Urinary bladder (tissue), 3 donors: ENCODE measurements at regions not wholly inside any gene's neighbourhood (a gene's known extent, or its start where the extent isn't known, plus 50 kb on each side); places are given as distances from the start of the nearest gene placed in this dataset.

ENCODE experiments used
- DNase-seq: peaks from one replicate; pipeline ENCODE4 v3.0.0-alpha.2; 2015; ENCODE audit errors: extremely low spot score
- H3K27ac ChIP-seq: one replicate; pipeline ENCODE4 v1.5.1; 2013; ENCODE audit warnings: low read depth, mild to moderate bottlenecking, moderate library complexity
- H3K36me3 ChIP-seq: one replicate; pipeline ENCODE4 v1.6.1; 2013; ENCODE audit warnings: mild to moderate bottlenecking, moderate library complexity; ENCODE audit not compliant: insufficient read depth
- H3K4me1 ChIP-seq: one replicate; pipeline ENCODE4 v1.6.1; 2013; ENCODE audit warnings: mild to moderate bottlenecking, moderate library complexity; ENCODE audit not compliant: insufficient read depth
- H3K4me3 ChIP-seq: one replicate; pipeline ENCODE4 v1.5.1; 2013; ENCODE audit warnings: low read depth, low read length
- WGBS: extraction: QIAGEN DNeasy Blood & Tissue Kit; methylation state at CpG from one replicate; pipeline ENCODE4 v1.1.7; 2013; 5-methylcytosine and 5-hydroxymethylcytosine counted together
- donor health status: healthy with polysubstance abuse.
- donor health status: healthy.

DNA sequence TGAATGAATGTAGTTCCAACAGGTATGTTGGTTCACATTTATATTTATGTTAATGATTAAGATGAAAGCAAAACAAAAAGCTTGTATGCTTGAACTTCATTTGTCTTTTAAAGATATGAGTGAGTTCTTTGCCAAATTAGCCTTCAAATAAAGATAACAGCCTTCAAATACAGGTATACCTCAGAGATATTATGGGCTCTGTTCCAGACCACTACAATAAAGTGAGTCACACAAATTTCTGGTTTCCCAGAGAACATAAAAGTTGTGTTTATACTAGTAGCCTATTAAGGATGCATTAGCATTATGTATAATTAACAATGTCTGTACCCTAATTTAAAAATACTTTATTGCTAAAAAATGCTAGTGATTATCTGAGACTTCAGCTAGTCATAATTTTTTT, 245.3 kb upstream of the MAN1A1 start:
- no peak for DNase-seq
- no peak overlapping the region for H3K4me3 ChIP-seq
- no peak overlapping the region for H3K27ac ChIP-seq
- H3K36me3 ChIP-seq = no peaks in the 10 kb centered on the region
- no peaks in the 10 kb centered on the region for H3K4me1 ChIP-seq

DNA sequence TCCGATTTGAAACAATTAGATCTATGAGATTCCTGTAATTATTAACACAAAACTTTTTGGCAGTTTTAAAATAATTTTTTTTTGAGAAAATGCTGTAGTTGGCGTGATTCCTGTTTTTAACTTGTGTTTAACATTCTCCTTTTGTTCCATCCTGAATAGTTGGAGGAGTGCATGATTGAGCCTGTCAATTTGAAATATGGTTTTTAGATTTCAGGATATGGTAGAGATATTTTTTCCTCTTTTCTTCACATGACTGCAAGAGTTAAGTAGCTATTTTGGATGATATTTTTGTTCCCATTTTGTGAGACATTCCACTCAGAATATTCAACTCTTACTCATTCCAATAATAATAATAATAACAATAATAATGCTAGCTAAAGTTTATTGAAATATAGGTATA, 241.7 kb upstream of the MAN1A1 start:
- Histone ChIP-seq H3K27ac (no peak overlapping the region), H3K4me1 (no peaks in the 10 kb centered on the region), H3K4me3 (no peak overlapping the region), H3K36me3 (no peaks in the 10 kb centered on the region)
- 87% methylated on average over 2 of the region's 2 CpGs for WGBS
- no peak for DNase-seq

DNA sequence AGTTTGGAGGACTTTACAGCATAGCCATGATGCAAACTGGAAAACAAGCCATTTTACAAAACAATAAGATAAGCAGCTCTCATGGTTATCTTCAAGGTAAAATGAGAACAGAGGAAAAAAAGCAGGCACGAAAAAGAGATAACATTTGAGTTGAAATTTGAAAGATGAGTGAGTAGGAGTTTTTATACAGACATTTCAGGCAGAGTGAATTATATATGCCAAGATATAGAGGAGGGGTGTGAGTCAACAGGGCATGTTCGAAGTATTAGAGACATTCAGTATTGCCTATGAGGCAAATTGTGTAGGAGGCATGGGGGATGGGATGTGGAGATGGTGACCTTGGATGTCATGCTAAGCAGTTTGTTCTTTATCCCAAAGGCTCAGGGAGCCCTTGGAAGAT, 240.5 kb upstream of the MAN1A1 start:
- Histone ChIP-seq H3K27ac (no peak overlapping the region), H3K4me3 (no peak overlapping the region), H3K36me3 (no peaks in the 10 kb centered on the region), H3K4me1 (no peaks in the 10 kb centered on the region)
- no peak for DNase-seq
- 92% methylated on average over 2 of the region's 2 CpGs for WGBS

DNA sequence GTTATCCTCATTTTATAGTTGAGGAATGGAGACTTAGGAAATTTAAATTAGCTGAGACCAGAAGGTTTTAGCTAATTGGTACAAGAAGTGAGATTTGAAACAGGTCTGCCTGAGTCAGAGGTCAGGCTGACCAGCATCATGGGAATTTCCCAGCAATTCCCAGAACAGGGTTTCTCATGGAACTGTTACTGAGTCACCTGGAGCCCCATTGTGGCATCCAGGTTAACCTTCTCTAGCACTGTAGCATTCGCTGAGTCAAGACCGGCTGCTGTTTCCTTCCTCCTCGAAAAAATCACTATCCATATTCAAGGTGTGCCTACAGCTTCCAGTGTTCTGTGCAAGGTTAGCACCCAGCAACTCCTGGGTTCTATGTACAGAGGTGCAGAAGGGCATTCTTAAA, 238.0 kb upstream of the MAN1A1 start:
- Histone ChIP-seq H3K27ac (no peak overlapping the region), H3K4me3 (no peak overlapping the region), H3K36me3 (no peaks in the 10 kb centered on the region), H3K4me1 (no peaks in the 10 kb centered on the region)
- WGBS = 95% methylated on average over 3 of the region's 3 CpGs
- DNase-seq = no peak

DNA sequence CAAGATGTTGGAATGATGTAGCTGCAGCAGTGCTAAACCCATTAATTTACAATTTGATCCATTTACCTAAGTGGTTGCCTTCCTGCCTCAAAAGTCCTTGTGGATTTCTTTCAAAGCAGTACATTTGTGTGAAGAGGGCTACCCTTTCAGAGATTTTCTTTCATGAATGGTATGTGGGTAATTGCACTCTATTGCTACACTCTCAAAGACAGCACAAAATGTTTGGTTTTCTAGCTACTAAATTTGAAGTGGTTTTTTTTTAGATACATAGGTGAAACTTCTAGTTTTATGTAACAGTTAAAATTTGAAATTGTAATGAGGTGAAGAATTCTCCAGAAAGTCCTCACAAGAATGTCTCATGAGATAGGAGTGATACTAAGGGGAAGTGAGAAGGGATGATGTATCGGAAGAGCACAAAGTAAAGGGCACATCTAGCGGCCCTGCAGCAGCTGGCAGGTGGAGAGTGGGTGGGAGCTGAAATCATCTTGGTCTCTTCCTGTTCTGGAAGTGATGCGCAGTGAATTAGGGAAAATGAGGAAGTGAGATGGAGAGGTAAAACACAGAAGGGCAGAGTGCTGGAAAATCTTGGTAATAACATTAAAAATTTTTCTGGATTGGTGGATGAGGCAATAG, 236.8 kb upstream of the MAN1A1 start:
- H3K4me3 ChIP-seq = no peak overlapping the region
- no peak overlapping the region for H3K27ac ChIP-seq
- DNase-seq = no peak
- 88% methylated on average over 3 of the region's 3 CpGs for WGBS
- H3K4me1 ChIP-seq = no peaks in the 10 kb centered on the region
- H3K36me3 ChIP-seq = no peaks in the 10 kb centered on the region

DNA sequence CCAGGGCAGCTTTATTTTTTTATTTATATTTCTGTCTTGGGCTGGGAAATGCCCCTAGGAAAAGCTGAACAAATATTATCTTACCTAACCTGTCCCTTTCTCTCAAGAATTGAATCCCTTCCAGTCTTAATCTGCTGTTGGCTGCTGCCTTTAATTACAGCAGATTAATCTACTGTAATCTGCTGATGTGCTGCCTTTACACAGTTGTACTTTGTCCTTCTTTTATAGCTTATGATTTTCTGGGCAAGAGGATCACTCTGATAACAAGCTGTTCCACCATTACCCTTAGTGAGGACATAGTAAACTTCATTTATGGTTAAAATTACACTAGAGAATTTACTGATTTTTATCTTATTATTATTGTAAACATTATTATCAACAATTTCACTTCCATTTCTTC, 234.5 kb upstream of the MAN1A1 start:
- Histone ChIP-seq H3K4me3 (no peak overlapping the region), H3K4me1 (no peaks in the 10 kb centered on the region), H3K27ac (no peak overlapping the region), H3K36me3 (no peaks in the 10 kb centered on the region)
- no peak for DNase-seq

DNA sequence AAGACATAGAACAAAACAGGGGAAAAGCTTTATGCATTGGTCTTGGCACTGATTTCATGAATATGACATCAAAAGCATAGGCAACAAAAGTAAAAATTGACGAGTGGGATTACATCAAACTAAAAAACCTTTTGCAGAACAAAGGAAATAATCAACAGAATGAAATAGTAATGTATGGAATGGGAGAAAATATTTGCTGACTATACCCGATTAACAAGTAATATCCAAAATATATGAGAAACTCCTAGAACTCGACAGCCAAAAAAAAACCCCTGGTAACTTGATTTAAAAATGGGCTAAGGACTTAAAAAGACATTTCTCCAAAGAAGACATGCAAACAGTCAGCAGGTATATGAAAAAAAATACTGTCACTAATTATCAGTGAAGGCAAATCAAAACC, 231.7 kb upstream of the MAN1A1 start:
- 91% methylated on average over 3 of the region's 3 CpGs for WGBS

DNA sequence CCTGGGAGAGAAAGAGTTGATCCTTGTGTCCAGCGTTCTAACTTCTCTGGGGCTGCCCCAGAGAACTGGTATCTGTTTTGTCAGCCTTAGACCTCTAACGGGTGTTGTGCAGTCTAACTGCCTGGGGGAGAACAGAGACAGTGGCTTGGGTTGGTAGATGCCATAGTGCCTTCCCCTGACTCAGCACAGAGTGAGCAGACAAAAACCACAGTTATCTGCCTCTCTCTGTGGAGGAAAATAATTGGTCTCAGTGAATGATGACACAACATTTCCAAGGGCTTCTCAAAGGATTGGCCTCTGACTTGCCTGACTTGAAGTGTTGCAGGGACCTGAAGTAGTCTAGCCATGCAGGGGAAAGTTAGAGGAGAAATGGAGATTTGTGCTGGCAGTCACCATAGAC, 226.2 kb upstream of the MAN1A1 start:
- Histone ChIP-seq H3K27ac (no peak overlapping the region), H3K4me1 (no peaks in the 10 kb centered on the region), H3K36me3 (no peaks in the 10 kb centered on the region), H3K4me3 (no peak overlapping the region)
- DNase-seq = no peak
- WGBS = 86% methylated on average over 2 of the region's 2 CpGs

More for the DNA sequence above, 231.7 kb upstream of the MAN1A1 start:
- Histone ChIP-seq H3K4me3 (no peak overlapping the region), H3K27ac (no peak overlapping the region), H3K36me3 (no peaks in the 10 kb centered on the region), H3K4me1 (no peaks in the 10 kb centered on the region)
- DNase-seq = no peak

DNA sequence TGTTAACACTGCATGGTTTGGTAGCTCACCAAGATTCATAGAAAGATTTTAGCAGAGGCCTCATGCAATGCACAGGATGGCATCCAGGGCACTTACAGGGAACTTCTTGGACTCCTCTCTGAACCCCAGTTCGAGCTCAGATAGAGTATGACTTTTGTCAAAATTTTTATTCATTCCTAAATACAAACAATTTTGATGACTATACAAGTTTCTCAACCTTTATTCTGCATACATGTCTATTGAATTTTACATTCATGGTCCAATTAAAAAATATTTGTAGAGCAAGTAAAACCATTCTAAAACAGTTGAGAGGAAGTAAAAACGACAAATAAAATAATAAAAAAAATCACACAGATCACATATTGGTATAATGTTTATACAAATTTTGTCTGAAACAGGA, 219.0 kb upstream of the MAN1A1 start:
- Histone ChIP-seq H3K4me3 (no peak overlapping the region), H3K4me1 (no peaks in the 10 kb centered on the region), H3K36me3 (no peaks in the 10 kb centered on the region), H3K27ac (no peak overlapping the region)
- no peak for DNase-seq
- WGBS = 89% methylated on average over 2 of the region's 2 CpGs

DNA sequence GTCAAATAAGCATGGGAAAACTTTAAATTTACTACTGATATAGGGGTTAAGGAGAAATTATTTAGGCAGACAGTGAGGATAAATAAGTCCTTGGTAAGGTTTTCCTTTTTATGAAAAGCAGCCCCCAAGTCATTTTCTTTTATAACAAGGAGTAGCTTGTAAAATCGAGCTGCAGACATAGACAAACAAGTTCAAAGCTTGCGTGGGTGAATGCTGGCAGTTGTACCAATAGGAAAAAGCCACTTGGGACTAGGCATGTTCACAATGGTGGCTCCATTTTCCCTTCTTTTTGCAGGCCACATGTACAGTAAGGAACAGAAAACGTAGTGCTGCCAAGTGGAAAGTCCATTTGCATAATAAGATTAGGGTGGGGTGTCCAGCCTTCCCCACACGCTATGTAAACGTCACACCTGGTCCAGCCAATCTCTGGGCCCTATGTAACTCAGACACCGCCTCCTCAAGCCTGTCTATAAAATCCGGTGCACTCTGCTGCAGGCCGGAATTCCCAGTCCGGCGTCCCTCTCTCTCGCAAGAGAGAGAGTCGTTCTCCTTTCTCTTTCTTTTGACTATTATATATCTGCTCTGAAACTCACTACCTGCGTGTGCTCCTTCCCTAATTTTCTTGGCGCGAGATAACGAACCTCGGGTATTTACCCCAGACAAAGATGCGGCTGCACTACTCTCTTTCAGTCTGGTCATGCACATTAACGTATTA, 217.1 kb upstream of the MAN1A1 start:
- 95% methylated on average over 19 of the region's 19 CpGs for WGBS
- no peak for DNase-seq
- Histone ChIP-seq H3K4me1 (no peaks in the 10 kb centered on the region), H3K27ac (no peak overlapping the region), H3K4me3 (no peak overlapping the region), H3K36me3 (no peaks in the 10 kb centered on the region)

DNA sequence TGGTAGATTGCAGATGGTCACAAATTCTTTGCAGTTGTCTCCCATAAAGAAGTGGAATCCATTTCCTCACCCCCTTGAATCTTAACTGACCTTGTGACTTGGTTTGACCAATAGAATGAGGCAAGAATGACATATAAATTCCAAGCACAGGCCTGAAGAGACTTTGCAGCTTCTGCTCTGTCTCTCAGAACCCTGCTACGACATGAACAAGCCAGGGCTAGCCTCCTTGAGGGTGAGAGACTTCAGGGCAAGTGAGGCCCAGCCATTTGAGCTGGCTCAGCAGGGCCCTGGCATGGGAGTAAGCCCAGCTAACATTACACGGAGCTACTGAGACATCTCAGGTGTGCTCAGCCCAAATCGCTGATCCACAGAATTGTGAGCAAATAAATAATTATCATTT, 216.3 kb upstream of the MAN1A1 start:
- WGBS = 85% methylated on average over 3 of the region's 3 CpGs
- no peaks in the 10 kb centered on the region for H3K4me1 ChIP-seq
- no peak for DNase-seq
- H3K4me3 ChIP-seq = no peak overlapping the region
- H3K27ac ChIP-seq = no peak overlapping the region
- H3K36me3 ChIP-seq = no peaks in the 10 kb centered on the region

DNA sequence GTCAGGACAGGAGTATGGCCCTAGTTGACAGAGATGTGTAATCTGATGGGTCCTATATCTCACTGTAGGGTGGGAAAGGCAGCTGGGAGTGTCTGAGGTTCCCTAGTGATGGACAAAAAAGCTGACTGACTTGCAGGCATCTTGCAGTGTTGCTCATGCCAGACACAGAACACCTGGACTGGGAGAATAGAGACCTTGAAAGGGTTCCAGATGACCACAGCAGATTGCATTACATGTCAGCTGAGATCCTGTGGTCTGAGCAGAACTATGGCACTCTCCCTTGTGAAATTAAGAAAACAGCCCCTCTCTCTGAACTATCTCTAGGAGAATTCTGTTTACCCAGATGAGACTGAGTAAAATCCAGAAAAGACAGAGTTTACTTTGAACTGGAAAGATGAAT, 212.6 kb upstream of the MAN1A1 start:
- H3K4me1 ChIP-seq = no peaks in the 10 kb centered on the region
- no peak overlapping the region for H3K27ac ChIP-seq
- DNase-seq = no peak
- no peaks in the 10 kb centered on the region for H3K36me3 ChIP-seq
- H3K4me3 ChIP-seq = no peak overlapping the region

DNA sequence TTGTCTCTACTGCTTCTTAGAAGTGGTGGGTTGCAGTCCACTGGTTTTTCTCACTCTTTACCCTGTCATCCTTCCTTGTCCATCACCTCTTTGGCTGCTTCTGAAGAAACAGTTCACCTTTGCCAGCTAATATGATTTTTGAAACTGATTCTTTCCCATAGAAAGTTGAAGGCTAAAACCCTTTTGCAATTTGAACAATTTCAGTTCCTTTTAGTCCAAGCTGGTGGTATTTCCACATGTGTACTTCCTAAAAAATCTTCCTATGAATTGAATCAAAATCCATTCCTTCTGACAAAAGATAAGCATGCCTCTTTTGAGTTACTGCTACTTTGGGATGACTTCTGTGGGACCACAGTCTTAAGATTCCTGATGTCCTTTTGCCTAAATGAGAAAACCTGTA, 210.0 kb upstream of the MAN1A1 start:
- DNase-seq = no peak
- H3K4me1 ChIP-seq = no peaks in the 10 kb centered on the region
- no peak overlapping the region for H3K27ac ChIP-seq
- H3K4me3 ChIP-seq = no peak overlapping the region
- H3K36me3 ChIP-seq = peaks cover 2% of the 10 kb centered on the region

DNA sequence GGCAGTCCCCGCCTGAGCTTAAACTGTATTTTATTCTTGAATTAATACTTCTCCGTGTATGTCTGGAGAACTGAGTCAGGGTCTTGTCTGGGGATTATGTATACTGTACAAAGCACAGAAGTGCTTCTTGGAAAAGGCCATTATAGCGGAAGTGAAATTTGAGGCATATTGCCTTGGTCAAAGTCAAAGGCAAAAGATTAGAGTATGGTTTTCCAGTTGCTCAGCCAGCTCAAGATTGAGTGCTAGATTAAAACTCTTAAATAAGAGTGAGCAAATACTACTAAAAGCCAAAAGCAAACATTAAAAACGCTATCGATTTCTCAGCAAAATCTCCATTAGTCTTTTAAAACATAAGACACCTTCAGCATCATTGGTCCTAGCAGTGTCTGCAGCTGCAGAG, 207.7 kb upstream of the MAN1A1 start:
- 94% methylated on average over 5 of the region's 5 CpGs for WGBS
- no peak overlapping the region for H3K27ac ChIP-seq
- DNase-seq = no peak
- H3K4me1 ChIP-seq = no peaks in the 10 kb centered on the region
- peaks cover 2% of the 10 kb centered on the region for H3K36me3 ChIP-seq
- no peak overlapping the region for H3K4me3 ChIP-seq

DNA sequence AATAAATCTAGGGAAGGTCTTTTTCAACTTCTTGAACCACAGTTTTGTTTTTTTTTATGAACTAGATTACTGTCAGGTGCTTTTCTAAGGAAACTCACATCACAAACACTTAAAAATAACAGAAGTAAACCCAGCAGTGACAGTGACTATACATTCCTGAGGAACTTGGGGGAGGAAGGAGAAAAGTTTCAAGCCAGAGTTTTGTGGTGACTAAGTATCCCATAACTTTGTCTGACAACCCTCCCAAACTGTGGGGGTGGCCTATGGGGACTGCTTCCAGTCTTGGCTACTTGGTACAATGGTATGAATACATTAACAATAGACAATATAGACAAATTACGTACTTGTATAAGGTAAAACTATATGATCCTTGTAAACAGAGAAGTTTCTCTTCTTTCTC, 202.5 kb upstream of the MAN1A1 start:
- peaks cover 2% of the 10 kb centered on the region for H3K36me3 ChIP-seq
- H3K4me1 ChIP-seq = no peaks in the 10 kb centered on the region
- H3K4me3 ChIP-seq = no peak overlapping the region
- DNase-seq = no peak
- no peak overlapping the region for H3K27ac ChIP-seq
- 99% methylated on average over 1 of the region's 1 CpG for WGBS
